Loucy (cell line): ENCODE measurements at regions not wholly inside any gene's neighbourhood (a gene's known extent, or its start where the extent isn't known, plus 50 kb on each side); places are given as distances from the start of the nearest gene placed in this dataset.
"Not testable (repeated sequence)": the region's sequence is repeated elsewhere in the genome, so short reads cannot be mapped to it uniquely, and the experiment has no call there.

Experiments
- EZH2phosphoT487 ChIP-seq: fragments of 200-600 bp; IDR thresholded peaks from 2 replicates; pipeline ENCODE4 v1.6.1; 2018; ENCODE audit warnings: antibody characterized with exemption, mild to moderate bottlenecking, moderate library complexity, borderline replicate concordance
- TF ChIP-seq, protein P1 (sequence below): fragments of 200-600 bp; sonication (generic); conservative IDR thresholded peaks from 2 replicates; pipeline ENCODE4 v1.5.1; 2014; ENCODE audit warnings: mild to moderate bottlenecking, antibody characterized with exemption, low read length

DNA sequence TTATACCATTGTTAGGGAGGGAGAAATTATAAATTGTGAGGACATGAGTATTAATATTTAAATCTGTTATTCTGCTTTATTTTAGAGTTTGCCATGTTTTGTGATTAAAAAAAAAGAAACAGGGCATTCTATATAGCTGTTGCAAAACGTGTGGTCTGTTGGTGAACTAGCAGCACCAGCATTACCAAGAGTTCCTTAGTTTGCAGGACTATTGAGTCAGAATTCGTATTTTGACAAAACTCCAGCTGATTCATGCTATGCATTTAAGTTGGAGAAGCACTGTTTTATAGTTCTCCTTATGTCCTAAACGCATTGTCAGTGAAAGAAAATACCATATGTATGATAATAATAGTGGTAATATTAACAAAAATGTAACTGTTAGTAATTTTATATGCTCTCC lies 102.6 kb downstream of the XKR3 start:
- TF ChIP-seq, protein P1, sequence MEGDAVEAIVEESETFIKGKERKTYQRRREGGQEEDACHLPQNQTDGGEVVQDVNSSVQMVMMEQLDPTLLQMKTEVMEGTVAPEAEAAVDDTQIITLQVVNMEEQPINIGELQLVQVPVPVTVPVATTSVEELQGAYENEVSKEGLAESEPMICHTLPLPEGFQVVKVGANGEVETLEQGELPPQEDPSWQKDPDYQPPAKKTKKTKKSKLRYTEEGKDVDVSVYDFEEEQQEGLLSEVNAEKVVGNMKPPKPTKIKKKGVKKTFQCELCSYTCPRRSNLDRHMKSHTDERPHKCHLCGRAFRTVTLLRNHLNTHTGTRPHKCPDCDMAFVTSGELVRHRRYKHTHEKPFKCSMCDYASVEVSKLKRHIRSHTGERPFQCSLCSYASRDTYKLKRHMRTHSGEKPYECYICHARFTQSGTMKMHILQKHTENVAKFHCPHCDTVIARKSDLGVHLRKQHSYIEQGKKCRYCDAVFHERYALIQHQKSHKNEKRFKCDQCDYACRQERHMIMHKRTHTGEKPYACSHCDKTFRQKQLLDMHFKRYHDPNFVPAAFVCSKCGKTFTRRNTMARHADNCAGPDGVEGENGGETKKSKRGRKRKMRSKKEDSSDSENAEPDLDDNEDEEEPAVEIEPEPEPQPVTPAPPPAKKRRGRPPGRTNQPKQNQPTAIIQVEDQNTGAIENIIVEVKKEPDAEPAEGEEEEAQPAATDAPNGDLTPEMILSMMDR: not testable (repeated sequence)
- TF ChIP-seq EZH2phosphoT487: not testable (repeated sequence)
